T-helper 2 cell (primary cell): ENCODE measurements at regions not wholly inside any gene's neighbourhood (a gene's known extent, or its start where the extent isn't known, plus 50 kb on each side); places are given as distances from the start of the nearest gene placed in this dataset.

Source experiments
- DNase-seq, 5 experiments: peaks; one replicate each; pipeline versions ENCODE4 v3.0.0 to v3.0.0-alpha.2; 2012 to 2022

GRCh38 chr9:99327667-99328066, 105.6 kb downstream of the SEC61B start:
- DNase-seq = no peak

- DNase-seq = no peak
Measured at GRCh38 chr9:99335280-99335679, 113.2 kb downstream of the SEC61B start.

DNA sequence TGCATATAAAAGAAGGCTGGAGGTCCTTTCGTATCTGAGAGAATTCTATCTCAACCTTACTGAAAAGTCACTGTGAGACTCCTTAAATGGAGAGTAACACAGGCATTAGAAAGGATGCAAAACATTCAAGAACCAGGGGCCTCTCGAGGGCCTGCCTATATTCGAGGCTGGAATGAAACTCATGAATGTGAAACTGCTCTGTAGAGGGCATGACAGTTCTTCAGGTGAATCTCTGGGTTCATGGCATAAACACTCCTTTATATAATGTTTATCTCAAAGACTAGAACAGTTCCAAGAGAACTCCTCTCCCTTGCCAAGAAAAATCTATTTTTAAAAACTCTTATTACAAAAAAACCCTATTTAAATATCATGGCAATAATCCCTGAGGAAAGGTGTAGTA, 113.9 kb downstream of the SEC61B start:
- DNase-seq = no peak

DNA sequence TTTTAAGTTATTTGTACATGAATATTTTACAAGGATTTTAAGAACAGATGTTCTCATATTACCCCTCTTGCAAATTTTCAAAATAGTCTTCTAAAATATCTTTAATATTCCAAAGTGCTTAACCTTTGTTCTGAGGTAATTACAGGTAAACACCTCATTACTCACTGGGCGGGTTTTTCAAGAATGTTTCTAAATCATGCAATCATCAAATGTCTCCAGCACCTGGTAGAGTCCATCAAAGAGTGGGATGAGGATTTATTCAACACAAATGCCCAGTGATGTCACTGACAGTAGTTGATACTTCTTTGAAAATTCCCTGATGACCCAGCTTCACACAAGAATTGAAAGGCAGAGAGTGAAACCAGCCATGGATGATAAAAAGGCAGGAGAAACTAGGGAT, 114.4 kb downstream of the SEC61B start:
- no peak for DNase-seq

DNA sequence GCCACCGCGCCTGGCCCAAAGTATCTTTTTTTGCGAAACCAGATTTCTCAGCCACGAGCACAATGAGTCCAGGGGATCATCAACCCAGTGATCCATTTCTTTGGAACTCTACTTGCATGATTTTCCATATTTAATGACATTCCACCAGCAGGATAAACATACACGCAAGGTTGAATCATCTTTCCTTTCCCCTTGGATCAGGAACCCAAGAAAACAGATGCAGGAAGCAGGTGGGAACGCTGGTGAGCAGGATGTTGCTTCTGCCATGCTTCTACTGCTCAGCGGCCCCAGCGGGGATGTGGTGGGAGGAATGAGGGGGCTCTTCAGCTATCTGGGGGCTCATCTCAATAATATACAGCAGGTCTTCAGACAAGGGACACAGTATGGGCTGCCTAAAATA, 118.2 kb downstream of the SEC61B start:
- no peak for DNase-seq

- DNase-seq = no peak
Measured at GRCh38 chr9:99341686-99342085, 119.6 kb downstream of the SEC61B start.

DNA sequence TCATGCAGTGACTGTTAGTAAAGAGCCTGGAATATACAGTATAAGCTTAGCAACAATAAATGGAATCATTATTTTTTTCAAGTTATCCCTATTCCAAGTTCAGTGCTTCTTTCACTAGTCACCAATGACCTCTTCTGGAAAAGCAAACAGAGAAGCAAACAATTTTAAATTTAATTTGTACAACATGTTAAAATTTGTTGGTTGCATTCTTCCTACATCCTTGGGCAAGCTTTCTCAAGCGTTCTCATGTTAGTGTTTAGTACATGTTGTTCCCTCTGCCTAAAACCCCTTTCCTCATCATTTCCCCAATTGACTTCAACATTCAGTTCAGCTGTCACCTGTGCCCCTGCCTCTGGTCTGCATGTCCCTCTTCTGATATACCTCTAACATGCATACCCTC, 123.4 kb downstream of the SEC61B start:
- DNase-seq = no peak

- no peak for DNase-seq
Measured at GRCh38 chr9:99345942-99346341, 123.9 kb downstream of the SEC61B start.

DNA sequence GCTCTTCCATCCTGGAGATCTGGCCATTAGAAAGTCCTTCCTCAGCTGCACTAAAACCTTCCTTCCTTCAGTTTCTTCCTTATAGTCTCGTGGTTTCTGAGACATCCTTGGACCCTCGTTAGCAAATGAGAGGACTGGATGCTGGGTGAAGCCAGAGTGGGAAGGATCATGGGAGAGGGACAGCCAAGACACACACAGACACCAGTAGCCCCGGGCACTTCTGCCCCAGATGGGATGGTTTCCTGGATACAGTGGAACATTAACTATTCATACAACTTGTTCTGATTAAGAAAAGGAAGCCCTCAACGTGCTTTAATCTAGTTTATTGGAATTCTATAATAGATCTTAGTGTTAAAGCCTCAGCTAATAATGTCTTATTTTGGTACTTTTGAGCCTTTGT, 125.5 kb downstream of the SEC61B start:
- no peak for DNase-seq

GRCh38 chr9:99348289-99348688, 126.2 kb downstream of the SEC61B start:
- DNase-seq = no peak

- DNase-seq = no peak
Measured at GRCh38 chr9:99349870-99350269, 127.8 kb downstream of the SEC61B start.

- no peak for DNase-seq
Measured at GRCh38 chr9:99350461-99350860, 128.4 kb downstream of the SEC61B start.

DNA sequence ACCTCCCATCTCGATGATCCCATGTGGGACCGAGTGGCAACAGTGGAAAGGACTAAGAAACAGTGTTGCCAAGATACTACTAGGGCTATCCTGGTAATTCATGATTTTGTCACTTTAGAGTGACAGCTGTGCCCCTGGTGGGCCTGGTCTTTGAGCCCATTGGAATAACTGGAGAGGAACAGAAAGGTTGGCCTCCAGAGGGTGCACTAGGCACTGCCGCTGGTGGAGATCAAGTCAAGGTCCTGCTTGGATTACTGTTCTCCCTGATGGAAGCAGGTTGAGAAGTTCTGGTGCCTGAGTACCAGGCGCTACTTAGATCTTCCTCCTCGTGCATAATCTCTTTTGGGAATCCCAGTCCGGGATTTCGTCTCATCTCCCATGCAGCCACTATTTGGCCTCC, 129.6 kb downstream of the SEC61B start:
- no peak for DNase-seq

DNA sequence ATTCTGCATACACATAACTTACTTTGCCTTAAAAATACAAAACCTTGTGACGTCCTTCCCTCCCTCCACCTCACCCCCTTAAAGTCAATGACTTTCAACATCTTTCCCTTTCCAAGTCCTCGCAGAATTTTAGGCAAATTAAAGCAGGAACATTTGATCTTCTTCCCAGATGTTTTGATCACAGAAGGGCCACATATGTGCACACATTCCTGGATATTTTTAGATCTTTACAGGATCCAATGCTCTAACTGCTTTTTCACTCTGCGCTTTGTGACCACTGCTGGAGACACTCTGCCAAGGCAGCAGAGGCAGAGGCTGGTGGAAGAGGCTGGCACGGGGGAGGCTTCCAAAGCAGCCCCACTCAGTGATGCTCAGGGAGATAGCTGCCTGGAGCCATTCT, 130.7 kb downstream of the SEC61B start:
- no peak for DNase-seq

DNA sequence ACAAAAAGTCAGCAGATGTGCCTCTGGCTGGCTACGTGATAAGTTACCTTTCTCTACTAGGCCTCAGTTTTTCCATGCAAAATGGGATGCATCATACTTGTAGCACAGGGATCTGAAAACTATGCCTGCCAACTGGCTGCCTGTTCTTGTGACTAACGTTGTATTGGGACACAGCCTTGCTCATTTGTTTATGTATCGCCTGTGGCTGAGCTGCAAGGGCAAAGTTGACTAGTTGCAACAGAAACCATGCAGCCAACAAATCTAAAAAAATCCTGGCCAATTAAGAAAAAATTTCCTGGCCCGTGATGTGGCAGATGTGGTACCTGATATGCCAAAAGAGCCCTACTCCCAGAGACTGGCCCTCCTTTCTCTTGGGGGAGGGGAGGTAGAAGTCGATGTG, 131.3 kb downstream of the SEC61B start:
- no peak for DNase-seq

DNA sequence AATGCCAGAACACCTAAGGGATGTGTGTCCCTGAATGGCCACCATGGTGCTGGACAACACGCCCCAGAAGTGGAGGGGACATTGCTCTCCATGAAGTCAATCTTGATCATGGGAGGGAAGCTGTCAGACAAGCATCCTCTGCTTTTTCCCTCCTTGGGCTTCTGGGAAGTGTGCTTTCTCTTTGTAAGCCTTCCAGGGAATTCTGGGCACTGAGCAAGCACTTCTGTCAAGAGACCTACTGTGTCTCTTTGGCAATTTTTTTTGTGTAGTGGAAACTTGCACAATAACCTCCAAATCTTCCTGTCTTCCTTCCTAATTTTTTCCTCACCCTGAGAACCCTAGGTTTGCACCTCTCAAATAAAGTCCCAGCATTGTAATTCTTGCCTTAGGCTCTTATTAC, 132.0 kb downstream of the SEC61B start:
- no peak for DNase-seq

DNA sequence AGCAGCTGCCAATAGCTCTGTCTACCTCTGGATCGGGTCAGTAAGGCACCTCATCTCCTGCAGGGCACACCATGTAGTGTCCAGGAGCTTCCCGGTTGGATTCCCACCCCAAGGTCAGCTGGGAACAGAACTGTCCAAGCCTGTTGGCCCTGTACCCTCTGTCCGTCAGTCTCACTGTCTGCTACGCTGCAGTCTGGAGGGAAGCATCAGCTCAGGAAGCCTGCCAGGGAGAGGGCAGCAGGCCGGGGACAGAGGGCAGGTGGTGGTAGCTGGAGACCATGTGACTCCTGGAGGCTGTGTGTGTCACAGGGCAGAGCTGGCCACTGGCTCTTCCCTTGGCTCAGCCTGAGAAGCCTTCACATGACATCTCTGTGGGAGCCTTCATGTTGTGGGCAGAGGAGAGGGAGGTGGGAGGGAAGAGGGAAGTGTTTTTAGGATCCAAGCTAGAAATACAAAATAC, 134.5 kb downstream of the SEC61B start:
- no peak for DNase-seq

DNA sequence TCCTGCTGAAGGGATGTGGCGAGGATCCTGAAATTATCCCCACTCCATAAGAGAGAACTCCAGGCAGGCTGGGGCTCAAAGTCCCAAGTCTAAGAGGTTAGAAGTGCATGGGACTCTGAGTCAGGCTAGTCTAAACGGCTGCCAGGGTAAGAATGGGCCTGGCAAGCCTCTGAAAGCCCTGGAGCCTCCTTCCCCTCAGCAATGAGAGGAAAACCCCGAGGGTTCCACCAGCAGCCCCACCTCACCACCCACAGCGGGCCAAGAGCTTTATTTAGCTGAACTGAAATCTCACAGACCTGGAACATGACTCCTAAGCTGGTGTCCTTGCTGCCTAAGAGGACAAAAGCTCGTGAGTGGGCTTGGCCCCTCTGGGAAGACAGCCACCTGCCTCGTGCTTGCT, 135.5 kb downstream of the SEC61B start:
- no peak for DNase-seq

DNA sequence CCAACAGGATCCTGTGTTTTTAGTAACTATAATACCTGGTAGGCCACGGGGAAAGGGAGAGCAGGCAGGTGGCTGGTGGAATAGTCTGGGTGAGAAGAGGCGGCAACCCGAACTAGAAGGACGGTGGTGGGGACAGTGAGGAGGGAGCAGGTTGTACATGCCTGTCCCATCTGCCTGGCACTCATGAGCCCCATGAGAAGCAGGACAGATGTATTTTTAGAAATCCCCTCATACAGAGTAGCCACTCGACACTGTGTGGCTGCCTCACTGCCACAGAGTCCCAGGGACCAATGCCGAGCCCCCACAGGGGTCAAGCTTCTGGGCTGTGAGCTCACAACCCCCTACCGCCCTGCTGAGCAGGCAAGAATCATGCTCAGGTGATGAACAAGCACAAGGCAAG, 136.6 kb downstream of the SEC61B start:
- no peak for DNase-seq

GRCh38 chr9:99359336-99359735, 137.3 kb downstream of the SEC61B start:
- no peak for DNase-seq

DNA sequence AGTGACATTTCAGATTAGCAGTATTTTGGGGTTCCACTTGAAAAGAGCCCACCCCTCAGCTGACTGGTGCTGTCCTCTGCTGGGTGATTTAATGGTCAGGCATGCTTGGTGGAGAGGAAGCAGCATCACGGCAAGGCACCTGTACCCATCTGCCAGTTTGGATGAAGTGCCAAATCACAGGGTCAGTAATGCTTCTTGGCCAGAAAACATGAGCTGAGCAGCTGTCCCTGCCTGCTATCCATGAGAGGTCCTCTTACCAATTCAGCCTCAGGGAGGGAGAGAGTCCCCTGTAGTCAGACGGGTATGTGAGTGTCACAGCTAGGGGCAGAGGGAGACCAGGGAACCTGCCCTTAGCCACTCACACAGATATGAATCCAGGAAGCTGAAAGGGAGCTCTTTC, 137.9 kb downstream of the SEC61B start:
- DNase-seq = no peak

GRCh38 chr9:99361817-99362216, 139.7 kb downstream of the SEC61B start:
- DNase-seq = no peak

GRCh38 chr9:99362321-99362720, 140.2 kb downstream of the SEC61B start:
- no peak for DNase-seq

- no peak for DNase-seq
Measured at GRCh38 chr9:99363509-99363908, 141.4 kb downstream of the SEC61B start.

DNA sequence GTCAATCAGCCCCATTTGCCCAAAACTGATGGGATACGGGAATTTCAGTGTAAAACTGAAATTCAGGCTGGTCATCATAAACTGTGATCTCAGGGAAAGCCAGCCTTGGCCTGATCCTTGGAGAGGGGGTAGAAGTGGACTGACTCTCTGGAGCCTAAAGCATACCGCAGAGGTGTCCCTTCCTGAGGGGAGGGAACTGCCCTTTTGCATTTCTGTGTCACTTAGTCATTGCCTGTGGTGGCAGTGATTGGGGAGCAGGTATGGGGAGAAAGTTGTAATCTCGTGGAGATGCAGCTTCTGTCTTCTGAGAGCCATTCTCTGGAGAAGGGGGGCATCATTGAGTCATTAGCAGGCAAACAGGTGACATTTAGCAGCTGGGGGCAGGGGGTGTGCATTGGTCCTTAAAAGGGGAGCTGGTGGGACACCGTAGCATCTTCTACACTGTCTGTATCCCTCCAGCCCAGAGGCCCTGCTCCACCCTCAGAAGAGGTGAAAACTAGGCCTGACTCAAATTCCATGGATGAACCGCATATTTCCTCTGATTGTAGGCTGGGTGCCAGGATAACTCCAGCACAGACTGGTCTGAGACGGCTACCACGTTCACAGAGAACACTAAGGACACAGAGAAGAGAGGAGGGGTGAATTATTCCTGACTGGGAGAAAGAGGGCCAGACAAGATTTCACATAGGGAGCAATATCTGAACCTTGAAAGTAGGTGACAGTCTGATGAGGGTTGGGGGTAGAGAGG, 143.3 kb downstream of the SEC61B start:
- no peak for DNase-seq
